ENCODE measurements at regions not wholly inside any gene's neighbourhood (a gene's known extent, or its start where the extent isn't known, plus 50 kb on each side); places are given as distances from the start of the nearest gene placed in this dataset.

GRCh38 chr10:8477300-8477699 lies 422.8 kb downstream of the GATA3 start:
- TF ChIP-seq SNAI2 (CRISPR knock-in tag; IDR thresholded peaks at IDR 0.05) (no peak), PPARA (CRISPR knock-in tag; IDR thresholded peaks at IDR 0.05; ENCODE audit: borderline replicate concordance) (no peak), GLIS3 (CRISPR knock-in tag; IDR thresholded peaks at IDR 0.05) (no peak), ZNF8 (CRISPR knock-in tag; IDR thresholded peaks at IDR 0.05) (no peak), ARNTL (CRISPR knock-in tag; IDR thresholded peaks at IDR 0.05; ENCODE audit: borderline replicate concordance, low read depth) (no peak), ZC3H10 (CRISPR knock-in tag; IDR thresholded peaks at IDR 0.05) (no peak), ISL1 (CRISPR knock-in tag; IDR thresholded peaks at IDR 0.05) (no peak), RARB (CRISPR knock-in tag; IDR thresholded peaks at IDR 0.05) (no peak), TCF4 (CRISPR knock-in tag; IDR thresholded peaks at IDR 0.05; ENCODE audit: borderline replicate concordance) (no peak), OSR1 (CRISPR knock-in tag; IDR thresholded peaks at IDR 0.05) (no peak)
- TF ChIP-seq, protein P1, sequence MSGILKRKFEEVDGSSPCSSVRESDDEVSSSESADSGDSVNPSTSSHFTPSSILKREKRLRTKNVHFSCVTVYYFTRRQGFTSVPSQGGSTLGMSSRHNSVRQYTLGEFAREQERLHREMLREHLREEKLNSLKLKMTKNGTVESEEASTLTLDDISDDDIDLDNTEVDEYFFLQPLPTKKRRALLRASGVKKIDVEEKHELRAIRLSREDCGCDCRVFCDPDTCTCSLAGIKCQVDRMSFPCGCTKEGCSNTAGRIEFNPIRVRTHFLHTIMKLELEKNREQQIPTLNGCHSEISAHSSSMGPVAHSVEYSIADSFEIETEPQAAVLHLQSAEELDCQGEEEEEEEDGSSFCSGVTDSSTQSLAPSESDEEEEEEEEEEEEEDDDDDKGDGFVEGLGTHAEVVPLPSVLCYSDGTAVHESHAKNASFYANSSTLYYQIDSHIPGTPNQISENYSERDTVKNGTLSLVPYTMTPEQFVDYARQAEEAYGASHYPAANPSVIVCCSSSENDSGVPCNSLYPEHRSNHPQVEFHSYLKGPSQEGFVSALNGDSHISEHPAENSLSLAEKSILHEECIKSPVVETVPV (CRISPR knock-in tag; IDR thresholded peaks at IDR 0.05), result no peak
- no peak for ATAC-seq

DNA sequence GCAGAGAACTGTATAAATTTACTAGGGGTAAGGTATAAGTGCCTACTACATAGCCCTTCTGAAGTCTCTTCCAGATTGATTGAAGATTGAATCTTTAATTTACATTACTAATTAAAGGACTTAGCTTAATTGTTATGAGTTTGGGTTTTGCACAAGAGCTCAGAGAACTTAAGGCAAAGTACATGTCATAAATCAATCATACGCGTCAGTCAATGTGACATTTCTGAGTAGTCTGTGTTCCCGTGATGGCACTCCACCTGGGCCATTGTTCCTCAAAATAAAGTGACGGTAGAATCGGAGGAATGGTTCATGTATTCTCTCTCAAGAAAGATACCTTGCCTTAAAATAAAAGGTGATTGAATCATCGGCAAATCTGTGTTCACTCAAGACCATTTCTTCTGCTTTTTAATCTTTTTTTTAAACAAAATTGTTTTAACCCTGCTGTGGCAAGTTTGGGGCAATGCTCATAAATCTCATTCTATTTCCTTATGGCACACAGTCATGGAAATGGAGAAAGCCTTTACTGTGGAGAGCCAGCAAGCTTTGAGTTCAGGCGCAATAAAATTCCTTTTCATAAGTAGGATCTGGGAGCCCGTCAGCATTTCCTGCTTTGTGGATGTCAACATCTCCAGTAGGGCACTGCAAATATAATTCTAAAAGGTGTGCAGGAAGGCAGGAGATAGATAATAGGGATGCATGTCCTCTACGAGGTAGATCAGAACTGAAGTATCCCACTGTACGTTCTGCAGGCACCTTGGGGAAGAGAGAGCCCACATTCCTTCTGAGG lies 427.4 kb downstream of the GATA3 start:
- no peak for TF ChIP-seq SNAI2 (CRISPR knock-in tag; IDR thresholded peaks at IDR 0.05)
- TF ChIP-seq, protein P1 (CRISPR knock-in tag; IDR thresholded peaks at IDR 0.05), result no peak
- no peak for TF ChIP-seq CREB5 (CRISPR knock-in tag; IDR thresholded peaks at IDR 0.05; ENCODE audit: low read depth)
- no peak for ATAC-seq

DNA sequence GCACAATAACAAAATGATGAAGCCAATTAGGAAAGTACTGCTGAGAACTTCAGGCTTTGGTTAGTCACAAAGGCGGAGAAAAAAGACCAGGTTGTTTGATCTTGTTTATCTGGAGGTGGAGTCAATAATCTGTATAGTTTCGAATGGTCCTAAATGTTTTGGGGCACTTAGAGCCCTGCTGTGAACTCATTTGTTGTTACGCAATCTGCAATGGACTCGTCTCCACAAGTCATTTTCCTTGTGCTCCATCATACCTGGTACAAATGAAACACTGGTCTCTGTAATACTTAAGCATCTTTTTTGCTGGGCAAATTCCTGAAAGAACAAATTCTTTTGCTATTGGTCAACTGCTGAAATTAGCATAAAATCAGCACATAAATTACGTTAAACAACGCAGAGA lies 430.5 kb downstream of the GATA3 start:
- no peak for ATAC-seq

More for the DNA sequence above, 430.5 kb downstream of the GATA3 start:
- TF ChIP-seq ZFP30 (CRISPR knock-in tag; IDR thresholded peaks at IDR 0.05), result no peak
- TF ChIP-seq ESRRG (CRISPR knock-in tag; IDR thresholded peaks at IDR 0.05), result no peak
- no peak for TF ChIP-seq PPARA (CRISPR knock-in tag; IDR thresholded peaks at IDR 0.05; ENCODE audit: borderline replicate concordance)
- no peak for TF ChIP-seq ARNTL (CRISPR knock-in tag; IDR thresholded peaks at IDR 0.05; ENCODE audit: borderline replicate concordance, low read depth)
- TF ChIP-seq, protein P2, sequence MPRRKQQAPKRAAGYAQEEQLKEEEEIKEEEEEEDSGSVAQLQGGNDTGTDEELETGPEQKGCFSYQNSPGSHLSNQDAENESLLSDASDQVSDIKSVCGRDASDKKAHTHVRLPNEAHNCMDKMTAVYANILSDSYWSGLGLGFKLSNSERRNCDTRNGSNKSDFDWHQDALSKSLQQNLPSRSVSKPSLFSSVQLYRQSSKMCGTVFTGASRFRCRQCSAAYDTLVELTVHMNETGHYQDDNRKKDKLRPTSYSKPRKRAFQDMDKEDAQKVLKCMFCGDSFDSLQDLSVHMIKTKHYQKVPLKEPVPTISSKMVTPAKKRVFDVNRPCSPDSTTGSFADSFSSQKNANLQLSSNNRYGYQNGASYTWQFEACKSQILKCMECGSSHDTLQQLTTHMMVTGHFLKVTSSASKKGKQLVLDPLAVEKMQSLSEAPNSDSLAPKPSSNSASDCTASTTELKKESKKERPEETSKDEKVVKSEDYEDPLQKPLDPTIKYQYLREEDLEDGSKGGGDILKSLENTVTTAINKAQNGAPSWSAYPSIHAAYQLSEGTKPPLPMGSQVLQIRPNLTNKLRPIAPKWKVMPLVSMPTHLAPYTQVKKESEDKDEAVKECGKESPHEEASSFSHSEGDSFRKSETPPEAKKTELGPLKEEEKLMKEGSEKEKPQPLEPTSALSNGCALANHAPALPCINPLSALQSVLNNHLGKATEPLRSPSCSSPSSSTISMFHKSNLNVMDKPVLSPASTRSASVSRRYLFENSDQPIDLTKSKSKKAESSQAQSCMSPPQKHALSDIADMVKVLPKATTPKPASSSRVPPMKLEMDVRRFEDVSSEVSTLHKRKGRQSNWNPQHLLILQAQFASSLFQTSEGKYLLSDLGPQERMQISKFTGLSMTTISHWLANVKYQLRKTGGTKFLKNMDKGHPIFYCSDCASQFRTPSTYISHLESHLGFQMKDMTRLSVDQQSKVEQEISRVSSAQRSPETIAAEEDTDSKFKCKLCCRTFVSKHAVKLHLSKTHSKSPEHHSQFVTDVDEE (CRISPR knock-in tag; IDR thresholded peaks at IDR 0.05), result no peak
- no peak for TF ChIP-seq ZC3H10 (CRISPR knock-in tag; IDR thresholded peaks at IDR 0.05)
- TF ChIP-seq ZFP3 (CRISPR knock-in tag; IDR thresholded peaks at IDR 0.05), result no peak
- TF ChIP-seq BACH2 (CRISPR knock-in tag; IDR thresholded peaks at IDR 0.05; ENCODE audit: borderline replicate concordance), result no peak
- TF ChIP-seq CREB5 (CRISPR knock-in tag; IDR thresholded peaks at IDR 0.05; ENCODE audit: low read depth), result no peak
- TF ChIP-seq GLIS3 (CRISPR knock-in tag; IDR thresholded peaks at IDR 0.05), result no peak
- TF ChIP-seq RARB (CRISPR knock-in tag; IDR thresholded peaks at IDR 0.05), result no peak
- no peak for TF ChIP-seq CSDC2 (CRISPR knock-in tag; IDR thresholded peaks at IDR 0.05)
- TF ChIP-seq, protein P3, sequence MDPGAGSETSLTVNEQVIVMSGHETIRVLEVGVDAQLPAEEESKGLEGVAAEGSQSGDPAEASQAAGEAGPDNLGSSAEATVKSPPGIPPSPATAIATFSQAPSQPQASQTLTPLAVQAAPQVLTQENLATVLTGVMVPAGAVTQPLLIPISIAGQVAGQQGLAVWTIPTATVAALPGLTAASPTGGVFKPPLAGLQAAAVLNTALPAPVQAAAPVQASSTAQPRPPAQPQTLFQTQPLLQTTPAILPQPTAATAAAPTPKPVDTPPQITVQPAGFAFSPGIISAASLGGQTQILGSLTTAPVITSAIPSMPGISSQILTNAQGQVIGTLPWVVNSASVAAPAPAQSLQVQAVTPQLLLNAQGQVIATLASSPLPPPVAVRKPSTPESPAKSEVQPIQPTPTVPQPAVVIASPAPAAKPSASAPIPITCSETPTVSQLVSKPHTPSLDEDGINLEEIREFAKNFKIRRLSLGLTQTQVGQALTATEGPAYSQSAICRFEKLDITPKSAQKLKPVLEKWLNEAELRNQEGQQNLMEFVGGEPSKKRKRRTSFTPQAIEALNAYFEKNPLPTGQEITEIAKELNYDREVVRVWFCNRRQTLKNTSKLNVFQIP (CRISPR knock-in tag; IDR thresholded peaks at IDR 0.05; ENCODE audit: borderline replicate concordance, low read depth), result no peak
- TF ChIP-seq ZNF8 (CRISPR knock-in tag; IDR thresholded peaks at IDR 0.05), result no peak
- no peak for TF ChIP-seq ZNF565 (CRISPR knock-in tag; conservative IDR thresholded peaks at IDR 0.05; ENCODE audit: low read depth)
- TF ChIP-seq OSR1 (CRISPR knock-in tag; IDR thresholded peaks at IDR 0.05), result no peak
- no peak for TF ChIP-seq TCF4 (CRISPR knock-in tag; IDR thresholded peaks at IDR 0.05; ENCODE audit: borderline replicate concordance)
- TF ChIP-seq PATZ1 (CRISPR knock-in tag; IDR thresholded peaks at IDR 0.05; ENCODE audit: borderline replicate concordance), result no peak
